ENCODE measurements at regions not wholly inside any gene's neighbourhood (a gene's known extent, or its start where the extent isn't known, plus 50 kb on each side); places are given as distances from the start of the nearest gene placed in this dataset.

GRCh38 chr12:3991798-3992580 lies 118.8 kb upstream of the PARP11 start:
- DNase-seq (ENCODE audit: low spot score): no peak

- DNase-seq (ENCODE audit: low spot score): no peak
These were observed 117.5 kb upstream of the PARP11 start for GRCh38 chr12:3990501-3991280.

- DNase-seq (ENCODE audit: low spot score): no peak
These were observed 116.0 kb upstream of the PARP11 start for GRCh38 chr12:3989218-3989550.

GRCh38 chr12:3988519-3989217 lies 115.5 kb upstream of the PARP11 start:
- no peak for DNase-seq (ENCODE audit: low spot score)

GRCh38 chr12:3987571-3987970 lies 114.4 kb upstream of the PARP11 start:
- DNase-seq (ENCODE audit: low spot score): no peak

GRCh38 chr12:3980504-3981272 lies 107.5 kb upstream of the PARP11 start:
- DNase-seq (ENCODE audit: low spot score): no peak

- DNase-seq (ENCODE audit: low spot score): no peak
These were observed 104.4 kb upstream of the PARP11 start for GRCh38 chr12:3977621-3978020.

- no peak for DNase-seq (ENCODE audit: low spot score)
These were observed 103.2 kb upstream of the PARP11 start for GRCh38 chr12:3976351-3976938.

GRCh38 chr12:3975652-3976051 lies 102.5 kb upstream of the PARP11 start:
- no peak for DNase-seq (ENCODE audit: low spot score)

- DNase-seq (ENCODE audit: low spot score): no peak
These were observed 101.7 kb upstream of the PARP11 start for GRCh38 chr12:3974883-3975282.

GRCh38 chr12:3973973-3974644 lies 100.9 kb upstream of the PARP11 start:
- no peak for DNase-seq (ENCODE audit: low spot score)

GRCh38 chr12:3973269-3973884 lies 100.2 kb upstream of the PARP11 start:
- no peak for DNase-seq (ENCODE audit: low spot score)

- DNase-seq (ENCODE audit: low spot score): no peak
These were observed 99.4 kb upstream of the PARP11 start for GRCh38 chr12:3972576-3972975.

- no peak for DNase-seq (ENCODE audit: low spot score)
These were observed 95.3 kb upstream of the PARP11 start for GRCh38 chr12:3968523-3968922.

- no peak for DNase-seq (ENCODE audit: low spot score)
These were observed 94.5 kb upstream of the PARP11 start for GRCh38 chr12:3967556-3968160.

GRCh38 chr12:3966376-3966775 lies 93.2 kb upstream of the PARP11 start:
- no peak for DNase-seq (ENCODE audit: low spot score)

- no peak for DNase-seq (ENCODE audit: low spot score)
These were observed 91.8 kb upstream of the PARP11 start for GRCh38 chr12:3965046-3965445.

GRCh38 chr12:3964439-3964838 lies 91.2 kb upstream of the PARP11 start:
- no peak for DNase-seq (ENCODE audit: low spot score)

GRCh38 chr12:3962631-3963483 lies 89.7 kb upstream of the PARP11 start:
- DNase-seq (ENCODE audit: low spot score): peak; percentile 55
